LHCN-M2 (cell line): ENCODE measurements at regions not wholly inside any gene's neighbourhood (a gene's known extent, or its start where the extent isn't known, plus 50 kb on each side); places are given as distances from the start of the nearest gene placed in this dataset.
"Not testable (repeated sequence)": the region's sequence is repeated elsewhere in the genome, so short reads cannot be mapped to it uniquely, and the experiment has no call there.

Experiments
- DNase-seq: peaks from one replicate; pipeline ENCODE4 v3.0.0-alpha.2; 2012; ENCODE audit warnings: low read depth

DNA sequence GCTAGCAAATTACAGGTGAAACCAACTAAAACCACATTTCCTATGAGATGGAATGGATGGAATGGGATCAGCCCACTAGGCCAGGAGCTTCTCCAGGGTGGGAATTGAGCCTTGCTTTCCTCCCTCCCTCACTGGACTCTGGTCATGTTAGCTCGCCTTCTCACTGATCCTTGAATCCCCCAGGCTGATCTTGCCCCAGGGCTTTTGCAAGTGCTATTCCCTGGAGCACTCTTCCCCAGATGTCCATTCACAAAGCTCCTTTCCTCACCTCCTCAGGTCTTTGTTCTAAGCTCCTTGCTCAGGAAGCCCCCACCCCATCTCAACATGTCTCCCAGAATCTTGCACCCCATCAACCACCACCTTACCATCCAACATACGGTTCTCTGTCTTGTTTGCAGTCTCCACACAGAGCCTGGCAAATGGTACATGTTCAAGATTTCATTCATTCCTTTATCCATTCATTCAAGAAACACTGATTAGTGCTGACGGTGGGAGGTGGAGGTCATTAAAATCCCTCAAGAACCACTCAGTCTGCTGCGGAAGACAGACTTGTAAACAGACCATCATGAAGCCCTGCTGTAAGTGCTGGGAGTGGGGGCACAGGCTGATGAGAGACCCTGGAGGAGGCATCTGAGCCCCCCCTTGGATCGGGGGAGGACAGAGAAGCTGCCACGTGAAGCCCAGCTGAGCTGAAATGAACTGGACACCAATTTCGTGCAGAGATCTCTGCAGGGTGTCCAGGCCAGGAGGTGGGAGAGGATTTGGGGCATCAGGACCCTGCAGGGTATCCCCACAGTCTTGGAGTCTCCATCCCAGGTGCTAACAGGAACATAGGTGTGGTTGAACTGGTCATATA lies 141.7 kb downstream of the BARX1 start:
- no peak for DNase-seq

- DNase-seq, result no peak
These were observed 142.8 kb downstream of the BARX1 start for GRCh38 chr9:93812410-93812668.

GRCh38 chr9:93810028-93810971 lies 144.9 kb downstream of the BARX1 start:
- no peak for DNase-seq

DNA sequence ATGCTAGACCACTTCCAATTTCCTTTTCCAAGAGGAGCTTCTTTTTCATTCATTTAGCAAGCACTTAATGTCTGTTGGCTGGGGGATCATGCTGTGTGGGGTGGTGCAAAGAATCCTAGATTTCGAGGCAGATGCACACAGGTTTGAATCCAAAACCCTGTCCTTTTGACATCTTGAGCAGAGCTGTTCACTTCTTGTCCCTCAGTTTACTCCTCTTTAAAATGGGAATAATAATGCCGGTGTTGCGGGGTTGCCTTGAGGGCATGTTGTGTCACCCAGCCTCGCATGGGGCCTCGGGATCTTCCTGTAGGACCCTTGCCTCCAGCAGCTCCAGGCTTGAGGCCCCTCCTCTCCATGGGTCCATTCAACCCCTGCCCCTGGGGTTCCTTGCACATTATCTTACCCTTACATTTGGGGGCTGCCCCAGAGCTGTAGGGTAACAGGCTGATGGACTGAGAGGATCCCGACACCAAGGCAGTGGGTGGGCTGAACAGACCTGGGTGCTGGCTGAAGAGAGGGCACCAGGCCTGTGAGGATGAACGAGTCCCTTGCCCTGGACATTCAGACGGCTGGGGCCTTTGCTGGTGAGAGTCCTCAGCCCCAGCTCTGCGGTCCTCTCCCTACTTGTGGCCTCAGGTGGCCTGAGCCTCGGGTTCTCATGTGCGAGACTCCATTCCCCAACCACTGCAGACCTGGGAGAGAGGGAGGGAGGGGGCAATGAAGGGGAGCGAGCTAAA lies 145.8 kb downstream of the BARX1 start:
- DNase-seq, result no peak

GRCh38 chr9:93808115-93809029 lies 146.8 kb downstream of the BARX1 start:
- no peak for DNase-seq

DNA sequence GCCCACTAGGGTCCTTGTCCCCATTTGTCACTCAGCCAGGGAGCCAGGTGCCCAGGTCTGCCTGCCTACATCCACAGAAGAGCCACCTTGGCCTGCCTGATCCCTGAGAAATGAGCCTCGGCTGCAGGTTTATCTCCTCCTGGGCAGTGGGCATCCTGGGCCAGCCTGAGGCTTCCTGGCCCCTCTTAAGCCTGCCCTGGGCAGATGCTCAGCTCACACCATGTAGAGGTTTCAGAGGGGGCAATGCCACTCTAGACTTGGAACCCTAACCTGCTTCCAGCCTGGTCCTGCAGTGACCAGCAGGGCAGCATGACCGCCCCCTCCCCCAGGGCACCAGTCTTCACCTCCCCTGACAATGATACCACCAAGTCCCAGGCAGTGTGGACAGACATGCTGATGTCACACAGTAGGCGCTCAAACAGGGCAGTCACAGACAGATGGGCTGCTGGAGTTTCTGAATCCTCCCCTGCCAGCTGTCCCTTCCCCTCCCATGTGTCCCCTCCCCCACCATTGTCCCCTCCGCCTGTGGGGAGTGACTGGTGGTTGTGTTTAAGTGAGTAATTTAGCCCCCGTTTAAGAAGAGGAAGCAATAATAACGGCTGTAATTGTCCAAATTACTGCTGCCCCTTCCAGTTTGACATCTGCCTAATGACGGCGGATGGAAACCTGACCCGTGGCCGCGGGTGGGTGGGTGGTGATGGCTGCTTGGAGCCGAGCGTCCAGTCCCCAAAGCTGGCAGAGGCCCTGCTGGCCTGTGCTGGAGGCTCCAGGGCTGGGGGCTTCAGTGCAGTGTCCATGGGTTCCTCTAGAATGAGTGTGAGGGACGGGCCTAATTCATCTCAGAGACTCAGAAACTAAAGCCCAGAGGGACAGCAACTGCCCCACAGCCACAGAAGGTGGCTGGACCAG lies 147.7 kb downstream of the BARX1 start:
- DNase-seq, result no peak

- DNase-seq, result no peak
These were observed 153.4 kb downstream of the BARX1 start for GRCh38 chr9:93801581-93802284.

DNA sequence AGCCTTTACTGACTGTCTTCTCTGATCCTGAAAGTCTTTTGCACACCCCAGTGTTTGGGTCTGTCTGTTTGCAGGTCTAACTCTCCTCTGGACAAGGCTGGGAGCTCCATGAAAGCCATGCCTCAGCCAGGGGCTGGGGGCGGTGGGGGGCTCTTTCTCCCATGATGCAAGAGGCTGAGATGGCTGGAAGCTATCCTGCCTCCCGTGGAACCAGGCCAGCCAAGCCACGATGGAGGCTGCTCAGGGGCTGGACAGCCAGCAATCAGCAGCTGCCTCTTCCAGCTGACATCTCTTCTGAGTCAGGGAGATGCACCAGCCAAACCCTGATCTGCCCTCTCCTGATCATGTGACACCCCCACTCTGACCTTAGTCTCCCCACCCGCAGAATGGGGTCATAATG lies 154.0 kb downstream of the BARX1 start:
- no peak for DNase-seq

- DNase-seq, result no peak
These were observed 162.8 kb downstream of the BARX1 start for GRCh38 chr9:93792358-93792757.

- DNase-seq, result no peak
These were observed 169.0 kb downstream of the BARX1 start for GRCh38 chr9:93786204-93786603.

DNA sequence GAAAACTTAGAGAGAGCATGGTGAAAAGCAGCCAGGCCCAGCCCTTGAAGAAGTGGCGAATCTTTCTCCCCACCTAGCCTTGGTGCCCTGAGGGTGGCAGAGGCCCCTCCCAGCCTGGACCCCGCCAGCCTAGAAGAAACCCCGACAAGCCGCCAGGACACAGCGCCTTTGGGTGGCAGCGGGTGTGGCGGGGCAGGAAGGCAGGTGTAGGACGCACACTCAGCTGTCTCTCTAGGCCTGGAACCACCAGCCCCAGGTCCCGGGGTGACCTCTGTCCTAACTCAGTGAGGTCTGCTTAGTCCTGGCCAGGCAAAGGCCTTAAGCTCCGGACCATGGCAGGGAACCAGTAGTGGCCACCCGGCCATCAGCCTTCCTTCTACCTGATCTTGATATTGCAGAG lies 178.3 kb downstream of the BARX1 start:
- DNase-seq, result no peak

GRCh38 chr9:93776256-93776655 lies 178.9 kb downstream of the BARX1 start:
- no peak for DNase-seq

- no peak for DNase-seq
These were observed 180.6 kb downstream of the BARX1 start for GRCh38 chr9:93774331-93775102.

GRCh38 chr9:93771276-93771675 lies 183.9 kb downstream of the BARX1 start:
- DNase-seq, result no peak

- no peak for DNase-seq
These were observed 185.4 kb downstream of the PHF2 start for GRCh38 chr9:93761822-93762221.

DNA sequence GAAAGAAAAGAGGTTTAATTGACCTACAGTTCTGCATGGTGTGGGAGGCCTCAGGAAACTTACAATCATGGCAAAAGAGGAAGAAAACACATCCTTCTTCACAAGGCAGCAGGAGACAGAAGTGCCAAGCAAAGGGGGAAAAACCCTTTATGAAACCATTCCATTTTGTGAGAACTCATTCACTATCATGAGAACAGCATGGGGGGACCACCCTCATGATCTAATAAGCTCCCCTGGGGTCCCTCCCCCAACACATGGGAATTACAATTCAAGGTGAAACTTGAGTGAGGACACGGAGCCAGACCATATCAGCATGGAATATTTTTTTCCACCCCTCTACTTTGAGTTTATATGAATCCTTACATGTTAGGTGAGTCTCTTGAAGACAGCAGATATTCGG lies 173.7 kb downstream of the PHF2 start:
- no peak for DNase-seq

- DNase-seq, result not testable (repeated sequence)
These were observed 172.4 kb downstream of the PHF2 start for GRCh38 chr9:93748827-93749226.

GRCh38 chr9:93731963-93732362 lies 155.6 kb downstream of the PHF2 start:
- no peak for DNase-seq

DNA sequence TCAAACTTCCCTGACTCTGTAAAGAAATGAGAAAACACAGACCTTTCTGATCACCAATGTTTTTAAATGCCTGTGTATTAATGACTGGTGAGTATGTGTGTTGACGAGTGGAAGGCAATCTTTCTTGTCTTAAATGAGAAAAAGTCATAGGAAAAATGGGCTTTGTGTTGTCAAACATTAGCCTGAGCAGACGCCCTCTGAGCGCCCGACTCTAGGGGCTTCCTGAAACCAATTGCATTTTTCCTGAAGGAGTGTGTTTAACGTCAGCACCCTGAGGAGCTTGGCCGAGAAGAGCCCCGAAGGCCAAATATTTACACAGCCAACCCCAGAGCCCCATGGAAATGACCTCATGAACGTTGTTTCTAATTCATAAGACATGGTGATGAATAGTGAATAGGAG lies 154.3 kb downstream of the PHF2 start:
- no peak for DNase-seq
